ENCODE measurements at regions not wholly inside any gene's neighbourhood (a gene's known extent, or its start where the extent isn't known, plus 50 kb on each side); places are given as distances from the start of the nearest gene placed in this dataset.

GRCh38 chr6:167499161-167499660 is 174.3 kb downstream of the TTLL2 start:
- Mint-ChIP-seq H3K4me1 (peaks cover 23% of the 10 kb centered on the region), H3K9me3 (no peaks in the 10 kb centered on the region), H3K4me3 (no peak overlapping the region), H3K36me3 (ENCODE audit: low read depth) (no peaks in the 10 kb centered on the region), H3K27me3 (ENCODE audit: low read depth) (peaks cover 8% of the 10 kb centered on the region), H3K27ac (ENCODE audit: unreplicated experiment) (no peak overlapping the region)
- TF ChIP-seq CTCF (conservative IDR thresholded peaks at IDR 0.05) = no peak
- no peak for DNase-seq (ENCODE audit: low read depth, low spot score)

- no peak overlapping the region for H3K27ac Mint-ChIP-seq (ENCODE audit: unreplicated experiment)
- no peaks in the 10 kb centered on the region for H3K36me3 Mint-ChIP-seq (ENCODE audit: low read depth)
- H3K4me3 Mint-ChIP-seq = no peak overlapping the region
- TF ChIP-seq CTCF (conservative IDR thresholded peaks at IDR 0.05) = no peak
- peaks cover 7% of the 10 kb centered on the region for H3K4me1 Mint-ChIP-seq
- H3K9me3 Mint-ChIP-seq = no peaks in the 10 kb centered on the region
- no peak for DNase-seq (ENCODE audit: low read depth, low spot score)
- peaks cover 8% of the 10 kb centered on the region for H3K27me3 Mint-ChIP-seq (ENCODE audit: low read depth)
These were observed 176.1 kb downstream of the TTLL2 start for GRCh38 chr6:167500961-167501360.

GRCh38 chr6:167501831-167502385 is 177.0 kb downstream of the TTLL2 start:
- Mint-ChIP-seq H3K36me3 (ENCODE audit: low read depth) (no peaks in the 10 kb centered on the region), H3K27ac (ENCODE audit: unreplicated experiment) (peak overlapping the region; percentile 50), H3K4me3 (no peak overlapping the region), H3K27me3 (ENCODE audit: low read depth) (peaks cover 3% of the 10 kb centered on the region), H3K4me1 (peaks cover 2% of the 10 kb centered on the region), H3K9me3 (no peaks in the 10 kb centered on the region)
- no peak for DNase-seq (ENCODE audit: low read depth, low spot score)
- peak; percentile 42 for TF ChIP-seq CTCF (conservative IDR thresholded peaks at IDR 0.05)

GRCh38 chr6:167502471-167502870 is 177.6 kb downstream of the TTLL2 start:
- TF ChIP-seq CTCF (conservative IDR thresholded peaks at IDR 0.05) = no peak
- Mint-ChIP-seq H3K4me1 (peaks cover 6% of the 10 kb centered on the region), H3K9me3 (no peaks in the 10 kb centered on the region), H3K27ac (ENCODE audit: unreplicated experiment) (no peak overlapping the region), H3K4me3 (no peak overlapping the region), H3K36me3 (ENCODE audit: low read depth) (no peaks in the 10 kb centered on the region), H3K27me3 (ENCODE audit: low read depth) (peaks cover 3% of the 10 kb centered on the region)
- DNase-seq (ENCODE audit: low read depth, low spot score) = no peak

- H3K9me3 Mint-ChIP-seq = no peaks in the 10 kb centered on the region
- no peak overlapping the region for H3K4me3 Mint-ChIP-seq
- TF ChIP-seq CTCF (conservative IDR thresholded peaks at IDR 0.05) = no peak
- DNase-seq (ENCODE audit: low read depth, low spot score) = no peak
- peaks cover 6% of the 10 kb centered on the region for H3K4me1 Mint-ChIP-seq
- H3K27me3 Mint-ChIP-seq (ENCODE audit: low read depth) = peaks cover 5% of the 10 kb centered on the region
- no peaks in the 10 kb centered on the region for H3K36me3 Mint-ChIP-seq (ENCODE audit: low read depth)
- peak overlapping the region; percentile 94 for H3K27ac Mint-ChIP-seq (ENCODE audit: unreplicated experiment)
These were observed 179.6 kb downstream of the TTLL2 start for GRCh38 chr6:167504385-167504961.

Data from neural crest cell (in vitro differentiated cells).